Breast epithelium (tissue), 4 donors: ENCODE measurements at regions not wholly inside any gene's neighbourhood (a gene's known extent, or its start where the extent isn't known, plus 50 kb on each side); places are given as distances from the start of the nearest gene placed in this dataset.

Experiments used
- DNase-seq, 2 donors: peaks; one replicate each; pipeline ENCODE4 v3.0.0-alpha.2; 2019; ENCODE audit warnings: low spot score in 2 of 2
- H3K27ac ChIP-seq, 2 donors: fragments of 200-600 bp; sonication (generic) in 1 of 2; one replicate each; pipeline ENCODE4 v1.5.1; 2016 to 2019; ENCODE audit warnings: mild to moderate bottlenecking in 1 of 2
- H3K27me3 ChIP-seq, 2 donors: fragments of 200-600 bp; sonication (generic) in 1 of 2; one replicate each; pipeline versions ENCODE4 v1.5.1 to v1.6.0; 2017 to 2019; ENCODE audit warnings: control low read depth in 1 of 2, mild to moderate bottlenecking in 1 of 2
- H3K36me3 ChIP-seq: fragments of 200-600 bp; one replicate; pipeline ENCODE4 v1.5.1; 2019
- H3K4me1 ChIP-seq, 2 donors: fragments of 200-600 bp; sonication (generic); one replicate each; pipeline ENCODE4 v1.5.1; 2016 to 2019; ENCODE audit warnings: control low read depth in 1 of 2
- H3K4me3 ChIP-seq, 3 donors: fragments of 200-600 bp; sonication (generic); 1 replicate in 2 of 3; 2 replicates in 1 of 3; pipeline ENCODE4 v1.5.1; 2016 to 2019; ENCODE audit warnings: mild to moderate bottlenecking in 3 of 3, moderate library complexity in 2 of 3
- H3K9me3 ChIP-seq, 2 donors: fragments of 200-600 bp; sonication (generic) in 1 of 2; one replicate each; pipeline ENCODE4 v1.5.1; 2016 to 2019; ENCODE audit warnings: control low read depth in 1 of 2
- CTCF ChIP-seq, 3 donors: fragments of 450-650 bp; IDR thresholded peaks; one replicate each; pipeline ENCODE4 v1.5.1; 2016 to 2017; ENCODE audit warnings: antibody characterized with exemption in 3 of 3, mild to moderate bottlenecking in 3 of 3, moderate library complexity in 3 of 3
- POLR2A ChIP-seq: fragments of 450-650 bp; IDR thresholded peaks from one replicate; pipeline ENCODE4 v1.6.1; 2016; ENCODE audit warnings: antibody characterized with exemption, mild to moderate bottlenecking, moderate library complexity
- POLR2AphosphoS5 ChIP-seq, 3 donors: sonication (generic); formaldehyde crosslinking; IDR thresholded peaks; one replicate each; pipeline ENCODE4 v1.6.1; 2017; ENCODE audit warnings: antibody characterized with exemption in 3 of 3
- intact Hi-C: fragments of 100-400 bp; cut with DNase I; formaldehyde crosslinking; loops from one replicate; pipeline ENCODE4 v1.15.1; 2023; ENCODE audit warnings: low total_unique reads

- H3K27ac ChIP-seq: no peak overlapping the region
Measured at GRCh38 chr21:32844653-32845436, 73.3 kb upstream of the PAXBP1 start.

GRCh38 chr21:32858628-32859027 lies 87.1 kb upstream of the PAXBP1 start:
- intact Hi-C loops: no loop called here
- TF ChIP-seq CTCF (IDR thresholded peaks at IDR 0.05): no peak
- no peak for TF ChIP-seq POLR2AphosphoS5 (IDR thresholded peaks at IDR 0.05)
- TF ChIP-seq POLR2A: no peak
- no peak for DNase-seq
- H3K27ac ChIP-seq: no peak overlapping the region
- no peaks in the 10 kb centered on the region for H3K4me1 ChIP-seq
- no peaks in the 10 kb centered on the region for H3K27me3 ChIP-seq
- no peak overlapping the region for H3K4me3 ChIP-seq
- no peaks in the 10 kb centered on the region for H3K36me3 ChIP-seq
- H3K9me3 ChIP-seq: peaks cover 0 to 17% of the 10 kb centered on the region in 2 donors

More at GRCh38 chr21:32844653-32845436, 73.3 kb upstream of the PAXBP1 start:
- TF ChIP-seq CTCF (IDR thresholded peaks at IDR 0.05): no peak
- TF ChIP-seq POLR2AphosphoS5 (IDR thresholded peaks at IDR 0.05): no peak
- TF ChIP-seq POLR2A: no peak
- intact Hi-C loops: no loop called here
- H3K9me3 ChIP-seq: no peaks in the 10 kb centered on the region
- no peaks in the 10 kb centered on the region for H3K4me1 ChIP-seq
- H3K4me3 ChIP-seq: no peak overlapping the region
- no peaks in the 10 kb centered on the region for H3K36me3 ChIP-seq
- DNase-seq: no peak
- no peaks in the 10 kb centered on the region for H3K27me3 ChIP-seq

GRCh38 chr21:32860399-32860798 lies 88.8 kb upstream of the PAXBP1 start:
- Histone ChIP-seq H3K9me3 (peaks cover 0 to 11% of the 10 kb centered on the region in 2 donors), H3K27me3 (no peaks in the 10 kb centered on the region), H3K4me1 (no peaks in the 10 kb centered on the region), H3K27ac (no peak overlapping the region), H3K4me3 (no peak overlapping the region), H3K36me3 (no peaks in the 10 kb centered on the region)
- no peak for DNase-seq
- TF ChIP-seq CTCF (IDR thresholded peaks at IDR 0.05) (no peak), POLR2AphosphoS5 (IDR thresholded peaks at IDR 0.05) (no peak), POLR2A (no peak)
- intact Hi-C loops: no loop called here

- H3K36me3 ChIP-seq: no peaks in the 10 kb centered on the region
- H3K4me3 ChIP-seq: no peak overlapping the region
- no peak for DNase-seq
- H3K27me3 ChIP-seq: no peaks in the 10 kb centered on the region
- intact Hi-C loops: no loop called here
- peaks cover 0 to 11% of the 10 kb centered on the region in 2 donors for H3K9me3 ChIP-seq
- TF ChIP-seq POLR2AphosphoS5 (IDR thresholded peaks at IDR 0.05): no peak
- TF ChIP-seq POLR2A: no peak
- no peak for TF ChIP-seq CTCF (IDR thresholded peaks at IDR 0.05)
- no peaks in the 10 kb centered on the region for H3K4me1 ChIP-seq
- H3K27ac ChIP-seq: no peak overlapping the region
Measured at GRCh38 chr21:32861866-32862265, 90.3 kb upstream of the PAXBP1 start.

GRCh38 chr21:32867597-32867996 lies 96.0 kb upstream of the PAXBP1 start:
- no peak for TF ChIP-seq CTCF (IDR thresholded peaks at IDR 0.05)
- TF ChIP-seq POLR2AphosphoS5 (IDR thresholded peaks at IDR 0.05): no peak
- TF ChIP-seq POLR2A: no peak
- Histone ChIP-seq H3K4me3 (no peak overlapping the region), H3K36me3 (no peaks in the 10 kb centered on the region), H3K27ac (no peak overlapping the region), H3K4me1 (no peaks in the 10 kb centered on the region), H3K27me3 (peaks cover 0 to 4% of the 10 kb centered on the region in 2 donors), H3K9me3 (no peaks in the 10 kb centered on the region)
- DNase-seq: no peak
- intact Hi-C loops: no loop called here
